Trophoblast cell (in vitro differentiated cells and primary cell): ENCODE measurements at regions not wholly inside any gene's neighbourhood (a gene's known extent, or its start where the extent isn't known, plus 50 kb on each side); places are given as distances from the start of the nearest gene placed in this dataset.

Experiments used
- DNase-seq, 2 donors: peaks; one replicate each; pipeline ENCODE4 v3.0.0-alpha.2; 2016
- H2AFZ ChIP-seq: 2 replicates; pipeline ENCODE4 v1.6.1; 2013; ENCODE audit warnings: low read length, moderate library complexity, mild to moderate bottlenecking; ENCODE audit not compliant: insufficient read depth, poor library complexity
- H2AK5ac ChIP-seq: 2 replicates; pipeline ENCODE4 v1.6.1; 2013; ENCODE audit warnings: mild to moderate bottlenecking, low read length
- H2BK120ac ChIP-seq: 2 replicates; pipeline ENCODE4 v1.6.1; 2013; ENCODE audit warnings: low read length, mild to moderate bottlenecking, moderate library complexity; ENCODE audit not compliant: insufficient read depth, poor library complexity
- H2BK12ac ChIP-seq: 2 replicates; pipeline ENCODE4 v1.6.1; 2013; ENCODE audit warnings: mild to moderate bottlenecking, low read length, moderate library complexity
- H2BK5ac ChIP-seq: 2 replicates; pipeline ENCODE4 v1.6.1; 2013; ENCODE audit warnings: low read length, low read depth, moderate library complexity, mild to moderate bottlenecking; ENCODE audit not compliant: poor library complexity
- H3K14ac ChIP-seq: 2 replicates; pipeline ENCODE4 v1.6.1; 2013; ENCODE audit warnings: mild to moderate bottlenecking, low read length
- H3K18ac ChIP-seq: 2 replicates; pipeline ENCODE4 v1.6.1; 2013; ENCODE audit warnings: mild to moderate bottlenecking, low read length
- H3K23ac ChIP-seq: 2 replicates; pipeline ENCODE4 v1.6.1; 2013; ENCODE audit warnings: low read length
- H3K27ac ChIP-seq: 2 replicates; pipeline ENCODE4 v1.5.1; 2013; ENCODE audit warnings: low read depth, mild to moderate bottlenecking, inconsistent platforms, low read length, moderate library complexity
- H3K27me3 ChIP-seq: 2 replicates; pipeline ENCODE4 v1.6.1; 2013; ENCODE audit warnings: inconsistent platforms, mild to moderate bottlenecking, low read length, moderate library complexity; ENCODE audit not compliant: insufficient read depth
- H3K36me3 ChIP-seq, 2 experiments: 1 replicate in 1 of 2; 2 replicates in 1 of 2; pipeline ENCODE4 v1.6.1; 2013; ENCODE audit warnings: low read length in 2 of 2, mild to moderate bottlenecking in 2 of 2, moderate library complexity in 1 of 2; ENCODE audit not compliant: insufficient read depth in 2 of 2, control insufficient read depth in 1 of 2
- H3K4ac ChIP-seq: 2 replicates; pipeline ENCODE4 v1.6.1; 2013; ENCODE audit warnings: low read depth, mild to moderate bottlenecking, low read length, moderate library complexity
- H3K4me1 ChIP-seq, 2 experiments: 1 replicate in 1 of 2; 2 replicates in 1 of 2; pipeline ENCODE4 v1.6.1; 2013; ENCODE audit warnings: low read length in 2 of 2, mild to moderate bottlenecking in 2 of 2, moderate library complexity in 1 of 2; ENCODE audit not compliant: insufficient read depth in 2 of 2, control insufficient read depth in 1 of 2
- H3K4me2 ChIP-seq: 2 replicates; pipeline ENCODE4 v1.6.1; 2013; ENCODE audit warnings: inconsistent platforms, mild to moderate bottlenecking, low read length, moderate library complexity
- H3K4me3 ChIP-seq: 2 replicates; pipeline ENCODE4 v1.5.1; 2013; ENCODE audit warnings: mild to moderate bottlenecking, low read depth, low read length, inconsistent platforms
- H3K79me1 ChIP-seq: one replicate; pipeline ENCODE4 v1.6.1; 2013; ENCODE audit warnings: low read length
- H3K79me2 ChIP-seq: 2 replicates; pipeline ENCODE4 v1.6.1; 2013; ENCODE audit warnings: low read length, mild to moderate bottlenecking; ENCODE audit not compliant: control insufficient read depth, insufficient read depth, poor library complexity
- H3K9ac ChIP-seq: 2 replicates; pipeline ENCODE4 v1.6.1; 2013; ENCODE audit warnings: mild to moderate bottlenecking, low read length
- H3K9me3 ChIP-seq: 2 replicates; pipeline ENCODE4 v1.6.1; 2013; ENCODE audit warnings: low read depth, mild to moderate bottlenecking, control low read depth, inconsistent platforms, low read length; ENCODE audit not compliant: insufficient read depth
- H4K12ac ChIP-seq: 2 replicates; pipeline ENCODE4 v1.6.1; 2013; ENCODE audit warnings: low read depth, mild to moderate bottlenecking, low read length, moderate library complexity
- H4K8ac ChIP-seq: 2 replicates; pipeline ENCODE4 v1.6.1; 2013; ENCODE audit warnings: low read depth, mild to moderate bottlenecking, low read length, moderate library complexity
- H4K91ac ChIP-seq: one replicate; pipeline ENCODE4 v1.6.1; 2013; ENCODE audit warnings: low read depth, mild to moderate bottlenecking, low read length, moderate library complexity
- WGBS: extraction: QIAGEN DNeasy Blood & Tissue Kit; methylation state at CpG from one replicate; pipeline ENCODE4 v1.1.7; 2013; ENCODE audit warnings: missing lambda C conversion rate; ENCODE audit not compliant: insufficient read length, insufficient coverage; ENCODE audit errors: extremely low coverage; 5-methylcytosine and 5-hydroxymethylcytosine counted together

DNA sequence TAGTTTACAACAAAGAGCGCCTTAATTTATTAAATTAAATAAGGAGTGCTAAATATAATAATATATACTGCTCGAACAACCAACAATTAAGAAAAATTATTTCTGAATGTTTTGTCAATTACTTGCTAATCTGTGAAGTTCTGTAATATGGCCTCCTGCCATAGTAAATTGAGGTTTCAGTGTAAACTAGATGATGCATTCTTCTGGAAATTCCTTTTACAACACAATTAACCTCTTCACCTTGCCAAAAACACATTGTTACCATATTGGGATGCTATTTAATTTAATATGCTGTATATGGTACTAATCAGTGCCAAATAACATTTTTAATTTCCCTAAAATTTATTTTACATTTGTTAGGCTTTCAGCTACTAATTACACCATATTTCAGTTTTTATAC, 808.4 kb upstream of the CITED2 start:
- H3K23ac ChIP-seq: no peak overlapping the region
- H3K9me3 ChIP-seq: peaks cover 3% of the 10 kb centered on the region
- no peaks in the 10 kb centered on the region for H3K79me1 ChIP-seq
- no peak overlapping the region for H3K4ac ChIP-seq
- no peak overlapping the region for H3K9ac ChIP-seq
- no peak overlapping the region for H2BK12ac ChIP-seq
- no peak overlapping the region for H3K4me2 ChIP-seq
- no peak overlapping the region for H4K12ac ChIP-seq
- no peaks in the 10 kb centered on the region for H3K27me3 ChIP-seq
- no peaks in the 10 kb centered on the region for H3K79me2 ChIP-seq
- no peak overlapping the region for H4K8ac ChIP-seq
- no peaks in the 10 kb centered on the region for H3K36me3 ChIP-seq
- no peak overlapping the region for H3K18ac ChIP-seq
- H2BK5ac ChIP-seq: no peak overlapping the region
- no peak overlapping the region for H2AK5ac ChIP-seq
- no peak overlapping the region for H2AFZ ChIP-seq
- no peaks in the 10 kb centered on the region for H3K4me1 ChIP-seq
- no peak overlapping the region for H3K27ac ChIP-seq
- no peak for DNase-seq
- H2BK120ac ChIP-seq: no peak overlapping the region
- no CpG with 5 or more reads among the region's 2 CpGs for WGBS
- no peak overlapping the region for H3K14ac ChIP-seq
- no peak overlapping the region for H3K4me3 ChIP-seq
- no peak overlapping the region for H4K91ac ChIP-seq

- Histone ChIP-seq H3K27me3 (no peaks in the 10 kb centered on the region), H3K18ac (no peak overlapping the region)
- WGBS: no CpG with 5 or more reads among the region's 2 CpGs
Measured at GRCh38 chr6:140181876-140182275, 807.4 kb upstream of the CITED2 start.

DNA sequence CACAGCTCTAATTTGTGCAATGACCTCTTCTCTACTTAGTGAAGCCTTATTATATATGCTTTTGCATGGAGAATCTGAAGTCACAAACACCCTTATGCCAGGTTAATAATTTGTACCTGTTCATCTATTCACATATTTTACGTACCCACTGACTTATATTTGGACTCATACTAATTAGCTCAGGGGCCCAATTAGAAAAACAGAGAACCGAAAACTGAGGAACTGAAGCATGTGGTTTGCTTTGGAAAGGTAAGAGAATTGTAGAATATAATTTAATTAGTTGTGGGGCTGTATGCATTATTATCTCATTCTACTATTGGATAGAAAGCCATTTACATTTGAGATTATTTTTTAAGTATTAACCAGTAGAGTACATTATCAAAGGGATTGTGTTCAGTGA, 805.9 kb upstream of the CITED2 start:
- H3K9me3 ChIP-seq: peaks cover 3% of the 10 kb centered on the region
- no peak overlapping the region for H4K12ac ChIP-seq
- no peak overlapping the region for H3K4me3 ChIP-seq
- WGBS: no CpG with 5 or more reads among the region's 2 CpGs
- no peak overlapping the region for H3K14ac ChIP-seq
- H3K79me1 ChIP-seq: no peaks in the 10 kb centered on the region
- H2BK5ac ChIP-seq: no peak overlapping the region
- H3K9ac ChIP-seq: no peak overlapping the region
- H4K91ac ChIP-seq: no peak overlapping the region
- H3K27me3 ChIP-seq: no peaks in the 10 kb centered on the region
- H3K4me2 ChIP-seq: no peak overlapping the region
- H2BK120ac ChIP-seq: no peak overlapping the region
- no peak overlapping the region for H2BK12ac ChIP-seq
- no peak overlapping the region for H3K4ac ChIP-seq
- no peak overlapping the region for H4K8ac ChIP-seq
- no peaks in the 10 kb centered on the region for H3K79me2 ChIP-seq
- no peaks in the 10 kb centered on the region for H3K4me1 ChIP-seq
- no peak overlapping the region for H3K18ac ChIP-seq
- no peaks in the 10 kb centered on the region for H3K36me3 ChIP-seq
- no peak overlapping the region for H3K23ac ChIP-seq
- no peak overlapping the region for H2AFZ ChIP-seq
- H2AK5ac ChIP-seq: no peak overlapping the region
- DNase-seq: no peak
- no peak overlapping the region for H3K27ac ChIP-seq

More at GRCh38 chr6:140181876-140182275, 807.4 kb upstream of the CITED2 start:
- Histone ChIP-seq H3K36me3 (no peaks in the 10 kb centered on the region), H3K9me3 (peaks cover 3% of the 10 kb centered on the region), H3K9ac (no peak overlapping the region), H3K27ac (no peak overlapping the region), H3K14ac (no peak overlapping the region), H3K4me2 (no peak overlapping the region), H2BK5ac (no peak overlapping the region), H2BK120ac (no peak overlapping the region), H4K91ac (no peak overlapping the region), H2AK5ac (no peak overlapping the region), H3K79me2 (no peaks in the 10 kb centered on the region), H3K23ac (no peak overlapping the region), H4K12ac (no peak overlapping the region), H3K79me1 (no peaks in the 10 kb centered on the region), H2BK12ac (no peak overlapping the region), H3K4ac (no peak overlapping the region), H4K8ac (no peak overlapping the region), H2AFZ (no peak overlapping the region), H3K4me3 (no peak overlapping the region), H3K4me1 (no peaks in the 10 kb centered on the region)
- no peak for DNase-seq

DNA sequence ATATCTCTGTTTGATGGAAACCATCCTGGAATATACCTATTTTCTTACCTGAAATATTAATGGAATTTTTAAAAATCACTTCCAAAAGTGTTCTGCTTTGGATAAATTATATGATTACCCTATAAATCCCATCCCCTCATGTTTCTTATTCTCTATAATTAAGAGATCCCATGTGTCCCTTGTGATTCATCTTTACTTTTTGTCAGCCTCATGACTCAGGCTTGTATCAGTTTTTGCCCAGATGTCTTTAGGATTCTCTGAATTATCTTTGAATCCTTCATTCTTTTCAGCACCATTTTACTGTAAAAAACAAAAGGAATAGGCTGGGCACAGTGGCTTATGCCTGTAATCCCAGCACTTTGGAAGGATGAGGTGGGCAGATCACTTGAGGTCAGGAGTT, 804.5 kb upstream of the CITED2 start:
- H3K79me2 ChIP-seq: no peaks in the 10 kb centered on the region
- no peak overlapping the region for H2BK120ac ChIP-seq
- H4K12ac ChIP-seq: no peak overlapping the region
- no peak overlapping the region for H3K23ac ChIP-seq
- no peaks in the 10 kb centered on the region for H3K36me3 ChIP-seq
- no peak overlapping the region for H3K4ac ChIP-seq
- no peak overlapping the region for H3K14ac ChIP-seq
- H4K8ac ChIP-seq: no peak overlapping the region
- H4K91ac ChIP-seq: no peak overlapping the region
- no peaks in the 10 kb centered on the region for H3K4me1 ChIP-seq
- no peak overlapping the region for H3K27ac ChIP-seq
- no peak overlapping the region for H3K9ac ChIP-seq
- no peak overlapping the region for H3K4me2 ChIP-seq
- no peak overlapping the region for H2AK5ac ChIP-seq
- no peak overlapping the region for H2BK12ac ChIP-seq
- no peaks in the 10 kb centered on the region for H3K79me1 ChIP-seq
- no peak overlapping the region for H2BK5ac ChIP-seq
- DNase-seq: no peak
- no peak overlapping the region for H3K18ac ChIP-seq
- no peak overlapping the region for H2AFZ ChIP-seq
- no peak overlapping the region for H3K4me3 ChIP-seq
- H3K27me3 ChIP-seq: no peaks in the 10 kb centered on the region
- no peaks in the 10 kb centered on the region for H3K9me3 ChIP-seq
